ENCODE measurements at regions not wholly inside any gene's neighbourhood (a gene's known extent, or its start where the extent isn't known, plus 50 kb on each side); places are given as distances from the start of the nearest gene placed in this dataset.

DNA sequence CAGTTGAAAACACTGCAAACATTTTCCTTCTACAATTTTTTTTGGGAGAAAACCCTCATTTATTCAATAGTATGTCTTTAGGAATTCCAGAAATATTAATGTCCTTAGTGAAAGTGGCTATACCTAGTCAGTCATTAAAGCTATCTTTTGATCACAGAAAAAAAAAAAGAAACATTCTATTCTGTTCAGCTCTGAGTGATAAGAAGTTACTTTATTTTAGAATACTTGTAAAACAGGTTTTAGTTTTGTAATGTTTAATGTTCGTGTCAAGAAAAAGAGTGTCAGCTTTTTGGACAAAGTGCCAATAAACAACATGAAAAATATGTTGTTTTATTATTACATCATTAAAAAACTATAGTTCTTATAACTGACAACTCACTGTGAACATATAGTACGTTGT, 240.4 kb downstream of the OGFRL1 start:
- TF ChIP-seq CTCF (IDR thresholded peaks at IDR 0.05) (no peak), POLR2A (IDR thresholded peaks at IDR 0.05) (no peak)

All from thyroid gland (tissue), 4 donors.